Endothelial cell of umbilical vein (primary cell): ENCODE measurements at regions not wholly inside any gene's neighbourhood (a gene's known extent, or its start where the extent isn't known, plus 50 kb on each side); places are given as distances from the start of the nearest gene placed in this dataset.

ENCODE experiments used
- BruUV-seq: library from RNA; stranded (reverse); fragments of 400-500 nt; replicated peaks from 2 replicates; lab custom pipeline; 2021; lab: Mats Ljungman, UMichigan
- CTCF ChIA-PET: fragments of 300-600, 350-600 bp; sonication (Branson Sonifier 250); formaldehyde crosslinking; loops from one replicate; lab custom pipeline; 2021; ENCODE audit warnings: antibody characterized with exemption, inconsistent platforms; lab: Charles Lee
- POLR2A ChIA-PET: fragments of 300-600, 350-600 bp; sonication (Branson Sonifier 250); formaldehyde crosslinking; loops from one replicate; lab custom pipeline; 2021; ENCODE audit warnings: antibody characterized with exemption, inconsistent platforms; lab: Charles Lee
- DNase-seq: peaks from one replicate; pipeline ENCODE4 v3.0.0-alpha.2; 2011; ENCODE audit warnings: low read depth, low spot score
- FAIRE-seq: peaks from 2 replicates; lab custom pipeline; 2011; peaks lifted over from hg19 to GRCh38; lab: Jason Lieb, UNC
- H2AFZ ChIP-seq: 2 replicates; pipeline ENCODE4 v1.6.0; 2012; ENCODE audit warnings: low read depth, low read length, control low read depth, inconsistent platforms
- H3K27ac ChIP-seq: 2 replicates; pipeline ENCODE4 v1.5.1; 2011; ENCODE audit warnings: low read depth, mild to moderate bottlenecking, control low read depth, low read length, moderate library complexity; ENCODE audit not compliant: insufficient read depth
- H3K27me3 ChIP-seq, 2 experiments: 2 replicates each; pipeline versions ENCODE4 v1.6.0 to v1.6.1; 2011; ENCODE audit warnings: low read length in 2 of 2, mixed read lengths in 1 of 2; ENCODE audit not compliant: control insufficient read depth in 2 of 2, insufficient read depth in 2 of 2
- H3K36me3 ChIP-seq, 2 experiments: 2 replicates in 1 of 2; 3 replicates in 1 of 2; pipeline ENCODE4 v1.5.1; 2011; ENCODE audit warnings: low read length in 2 of 2, mild to moderate bottlenecking in 1 of 2, moderate library complexity in 1 of 2; ENCODE audit not compliant: control insufficient read depth in 2 of 2, insufficient read depth in 2 of 2; ENCODE audit errors: extremely low read depth in 1 of 2
- H3K4me1 ChIP-seq: 3 replicates; pipeline ENCODE4 v1.5.1; 2011; ENCODE audit warnings: mild to moderate bottlenecking, low read length; ENCODE audit not compliant: control insufficient read depth, insufficient read depth; ENCODE audit errors: extremely low read depth
- H3K4me2 ChIP-seq: 2 replicates; pipeline ENCODE4 v1.6.1; 2011; ENCODE audit warnings: low read length, control low read depth, mixed read lengths; ENCODE audit not compliant: insufficient read depth
- H3K4me3 ChIP-seq, 3 experiments: fragments of 200-600 bp in 1 of 3; sonication (generic), shearing (Covaris generic) in 1 of 3; replicated peaks in 1 of 3; 2 replicates each; pipeline ENCODE4 v1.5.1; 2011 to 2016; ENCODE audit warnings: control low read depth in 3 of 3, low read length in 3 of 3, mild to moderate bottlenecking in 2 of 3, inconsistent platforms in 1 of 3, low read depth in 1 of 3, moderate library complexity in 1 of 3; ENCODE audit not compliant: insufficient read depth in 1 of 3
- H3K79me2 ChIP-seq: 2 replicates; pipeline ENCODE4 v1.6.0; 2012; ENCODE audit warnings: low read length, inconsistent platforms; ENCODE audit not compliant: control insufficient read depth, insufficient read depth
- H3K9ac ChIP-seq: replicated peaks from 2 replicates; pipeline ENCODE3; 2011; ENCODE audit warnings: low read length, control low read depth; ENCODE audit not compliant: insufficient read depth; ENCODE audit errors: extremely low read depth
- H3K9me1 ChIP-seq: replicated peaks from 3 replicates; pipeline ENCODE4 v1.6.0; 2011; ENCODE audit warnings: mild to moderate bottlenecking, low read length; ENCODE audit not compliant: control insufficient read depth, insufficient read depth; ENCODE audit errors: extremely low read depth
- H3K9me3 ChIP-seq: replicated peaks from 2 replicates; pipeline ENCODE4 v1.5.1; 2012; ENCODE audit warnings: low read length, inconsistent platforms; ENCODE audit not compliant: control insufficient read depth, insufficient read depth
- H4K20me1 ChIP-seq: replicated peaks from 2 replicates; pipeline ENCODE3; 2011; ENCODE audit warnings: mild to moderate bottlenecking, low read length; ENCODE audit not compliant: control insufficient read depth, insufficient read depth; ENCODE audit errors: extremely low read depth
- EZH2 ChIP-seq: IDR thresholded peaks from 2 replicates; pipeline ENCODE4 v1.6.1; 2012; ENCODE audit warnings: borderline replicate concordance, low read depth, mild to moderate bottlenecking, moderate library complexity, low read length, inconsistent platforms; ENCODE audit not compliant: severe bottlenecking
- MYC ChIP-seq: IDR thresholded peaks from one replicate; pipeline ENCODE4 v1.6.1; 2011; ENCODE audit warnings: mild to moderate bottlenecking, low read depth, low read length
- POLR2A ChIP-seq: IDR thresholded peaks from 2 replicates; pipeline ENCODE4 v1.6.1; 2012; ENCODE audit warnings: low read depth, mild to moderate bottlenecking, control low read depth, low read length
- dilution Hi-C: fragments of 300-500 bp; cut with MboI; formaldehyde crosslinking; loops from one replicate; pipeline ENCODE4 v1.15.0; 2019; ENCODE audit warnings: low sequenced_read_pairs; ENCODE audit not compliant: extremely low pct_ligation_motif_present
- intact Hi-C: fragments of 100-400 bp; cut with micrococcal nuclease; formaldehyde crosslinking; loops from one replicate; pipeline ENCODE4 v1.10.0; 2022
- TF ChIP-seq, protein P1 (sequence below), 2 donors: IDR thresholded peaks; 1 replicate in 1 of 2; 2 replicates in 1 of 2; pipeline ENCODE4 v1.5.1; 2011; ENCODE audit warnings: low read length in 2 of 2, mild to moderate bottlenecking in 2 of 2, moderate library complexity in 2 of 2, control low read depth in 1 of 2, inconsistent platforms in 1 of 2, low read depth in 1 of 2; ENCODE audit not compliant: insufficient read depth in 1 of 2; ENCODE audit errors: extremely low read depth in 1 of 2

DNA sequence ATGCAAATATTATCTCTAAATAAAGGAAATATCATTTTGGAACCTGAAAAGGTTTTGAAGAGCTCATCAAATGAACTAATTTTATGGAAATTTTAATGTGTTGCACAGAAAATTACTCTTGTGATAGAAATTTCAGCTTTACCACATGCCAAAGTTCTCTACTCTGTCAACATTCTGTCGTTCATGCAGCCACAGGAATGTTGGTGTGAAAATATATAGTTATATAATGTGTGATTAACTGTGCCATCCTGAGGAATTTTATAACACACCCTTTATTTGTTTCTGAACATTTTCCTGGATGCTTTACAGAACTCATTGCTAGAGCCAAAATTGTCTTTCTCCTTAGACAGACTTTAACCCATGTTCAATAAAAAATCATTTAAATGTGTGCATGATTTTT lies 202.5 kb upstream of the SLC8A1 start:
- H3K27me3 ChIP-seq, result no peaks in the 10 kb centered on the region
- H3K4me2 ChIP-seq, result no peak overlapping the region
- BruUV-seq, result no TSS peak
- no peak for TF ChIP-seq EZH2
- TF ChIP-seq POLR2A, result no peak
- TF ChIP-seq MYC, result no peak
- no peaks in the 10 kb centered on the region for H3K9me3 ChIP-seq
- DNase-seq (no peak), FAIRE-seq (no peak)
- no peaks in the 10 kb centered on the region for H3K4me1 ChIP-seq
- POLR2A ChIA-PET, result no interaction called here
- H3K9me1 ChIP-seq, result no peaks in the 10 kb centered on the region
- no peak overlapping the region for H3K9ac ChIP-seq
- no peak overlapping the region for H3K4me3 ChIP-seq
- H3K79me2 ChIP-seq, result no peaks in the 10 kb centered on the region
- intact Hi-C loops (no loop called here), dilution Hi-C loops (no loop called here)
- H2AFZ ChIP-seq, result no peak overlapping the region
- CTCF ChIA-PET, result interaction anchor here (0.8 to 1.0 kb wide), 2 partner anchors 9 to 318 kb away, joined by 3 read pairs; no protein-coding TSS in a partner anchor
- H3K36me3 ChIP-seq, result no peaks in the 10 kb centered on the region
- H4K20me1 ChIP-seq, result no peaks in the 10 kb centered on the region
- no peak overlapping the region for H3K27ac ChIP-seq

GRCh38 chr2:40658941-40659340 lies 207.1 kb upstream of the SLC8A1 start:
- dilution Hi-C loops (no loop called here), intact Hi-C loops (no loop called here)
- no peaks in the 10 kb centered on the region for H4K20me1 ChIP-seq
- ChIA-PET POLR2A (no interaction called here), CTCF (interaction anchor here (0.7 kb wide), 2 partner anchors 741 to 745 kb away, joined by 3 read pairs; no protein-coding TSS in a partner anchor)
- BruUV-seq, result no TSS peak
- H3K9me3 ChIP-seq, result no peaks in the 10 kb centered on the region
- no peak overlapping the region for H3K4me3 ChIP-seq
- H3K27me3 ChIP-seq, result no peaks in the 10 kb centered on the region
- H2AFZ ChIP-seq, result no peak overlapping the region
- TF ChIP-seq, protein P1, sequence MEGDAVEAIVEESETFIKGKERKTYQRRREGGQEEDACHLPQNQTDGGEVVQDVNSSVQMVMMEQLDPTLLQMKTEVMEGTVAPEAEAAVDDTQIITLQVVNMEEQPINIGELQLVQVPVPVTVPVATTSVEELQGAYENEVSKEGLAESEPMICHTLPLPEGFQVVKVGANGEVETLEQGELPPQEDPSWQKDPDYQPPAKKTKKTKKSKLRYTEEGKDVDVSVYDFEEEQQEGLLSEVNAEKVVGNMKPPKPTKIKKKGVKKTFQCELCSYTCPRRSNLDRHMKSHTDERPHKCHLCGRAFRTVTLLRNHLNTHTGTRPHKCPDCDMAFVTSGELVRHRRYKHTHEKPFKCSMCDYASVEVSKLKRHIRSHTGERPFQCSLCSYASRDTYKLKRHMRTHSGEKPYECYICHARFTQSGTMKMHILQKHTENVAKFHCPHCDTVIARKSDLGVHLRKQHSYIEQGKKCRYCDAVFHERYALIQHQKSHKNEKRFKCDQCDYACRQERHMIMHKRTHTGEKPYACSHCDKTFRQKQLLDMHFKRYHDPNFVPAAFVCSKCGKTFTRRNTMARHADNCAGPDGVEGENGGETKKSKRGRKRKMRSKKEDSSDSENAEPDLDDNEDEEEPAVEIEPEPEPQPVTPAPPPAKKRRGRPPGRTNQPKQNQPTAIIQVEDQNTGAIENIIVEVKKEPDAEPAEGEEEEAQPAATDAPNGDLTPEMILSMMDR (IDR thresholded peaks at IDR 0.05; ENCODE audit: extremely low read depth in 1 of 2, insufficient read depth in 1 of 2, low read depth in 1 of 2, low read length in 2 of 2), result no peak
- H3K9me1 ChIP-seq, result no peaks in the 10 kb centered on the region
- no peaks in the 10 kb centered on the region for H3K4me1 ChIP-seq
- no peak overlapping the region for H3K27ac ChIP-seq
- H3K4me2 ChIP-seq, result no peak overlapping the region
- no peak overlapping the region for H3K9ac ChIP-seq
- no peaks in the 10 kb centered on the region for H3K79me2 ChIP-seq
- FAIRE-seq, result peak; percentile 15
- no peaks in the 10 kb centered on the region for H3K36me3 ChIP-seq
- DNase-seq, result peak; percentile 21
